Nephron progenitor cell (in vitro differentiated cells): ENCODE measurements at regions not wholly inside any gene's neighbourhood (a gene's known extent, or its start where the extent isn't known, plus 50 kb on each side); places are given as distances from the start of the nearest gene placed in this dataset.

Source experiments
- DNase-seq: peaks from one replicate; pipeline ENCODE4 v3.0.0; 2021
- H3K27ac Mint-ChIP-seq: 2 replicates; pipeline ENCODE4 v1.8.0; 2021; ENCODE audit warnings: mild to moderate bottlenecking, moderate library complexity, mixed read lengths
- H3K27me3 Mint-ChIP-seq: 2 replicates; pipeline ENCODE4 v1.8.0; 2021; ENCODE audit warnings: mild to moderate bottlenecking, low read depth, mixed read lengths; ENCODE audit not compliant: poor library complexity
- H3K36me3 Mint-ChIP-seq: 2 replicates; pipeline ENCODE4 v1.8.0; 2021; ENCODE audit warnings: low read depth, mixed read lengths
- H3K4me1 Mint-ChIP-seq: 2 replicates; pipeline ENCODE4 v1.8.0; 2021; ENCODE audit warnings: mixed read lengths
- H3K4me3 Mint-ChIP-seq: 2 replicates; pipeline ENCODE4 v1.8.0; 2021; ENCODE audit warnings: mild to moderate bottlenecking, moderate library complexity, mixed read lengths
- H3K9me3 Mint-ChIP-seq: 2 replicates; pipeline ENCODE4 v1.8.0; 2021; ENCODE audit warnings: mild to moderate bottlenecking, moderate library complexity, mixed read lengths
- CTCF ChIP-seq: fragments of 200-600 bp; sonication (generic); IDR thresholded peaks from 2 replicates; pipeline ENCODE4 v1.5.0; 2021; ENCODE audit warnings: antibody characterized with exemption

GRCh38 chr18:51762373-51762772 is 564.9 kb upstream of the MEX3C start:
- Mint-ChIP-seq H3K27ac (no peak overlapping the region), H3K36me3 (no peaks in the 10 kb centered on the region), H3K27me3 (no peaks in the 10 kb centered on the region), H3K9me3 (no peaks in the 10 kb centered on the region), H3K4me1 (peaks cover 15% of the 10 kb centered on the region), H3K4me3 (no peak overlapping the region)
- DNase-seq, result no peak
- TF ChIP-seq CTCF, result no peak

GRCh38 chr18:51765606-51766360 is 568.3 kb upstream of the MEX3C start:
- no peak overlapping the region for H3K27ac Mint-ChIP-seq
- H3K4me1 Mint-ChIP-seq, result peaks cover 4% of the 10 kb centered on the region
- H3K4me3 Mint-ChIP-seq, result no peak overlapping the region
- no peaks in the 10 kb centered on the region for H3K9me3 Mint-ChIP-seq
- no peaks in the 10 kb centered on the region for H3K36me3 Mint-ChIP-seq
- H3K27me3 Mint-ChIP-seq, result no peaks in the 10 kb centered on the region
- TF ChIP-seq CTCF, result no peak
- no peak for DNase-seq

- no peaks in the 10 kb centered on the region for H3K27me3 Mint-ChIP-seq
- H3K4me1 Mint-ChIP-seq, result peaks cover 4% of the 10 kb centered on the region
- H3K36me3 Mint-ChIP-seq, result no peaks in the 10 kb centered on the region
- H3K9me3 Mint-ChIP-seq, result no peaks in the 10 kb centered on the region
- H3K4me3 Mint-ChIP-seq, result no peak overlapping the region
- TF ChIP-seq CTCF, result no peak
- H3K27ac Mint-ChIP-seq, result peak overlapping the region; percentile 4
- DNase-seq, result no peak
These were observed 569.8 kb upstream of the MEX3C start for GRCh38 chr18:51767293-51767692.

- no peak for DNase-seq
- no peaks in the 10 kb centered on the region for H3K36me3 Mint-ChIP-seq
- H3K27ac Mint-ChIP-seq, result peak overlapping the region; percentile 58
- no peaks in the 10 kb centered on the region for H3K4me1 Mint-ChIP-seq
- H3K9me3 Mint-ChIP-seq, result peaks cover 4% of the 10 kb centered on the region
- peaks cover 4% of the 10 kb centered on the region for H3K27me3 Mint-ChIP-seq
- H3K4me3 Mint-ChIP-seq, result no peak overlapping the region
- TF ChIP-seq CTCF, result no peak
These were observed 561.9 kb upstream of the DCC start for GRCh38 chr18:51778115-51778514.

GRCh38 chr18:51789871-51790270 is 550.1 kb upstream of the DCC start:
- peak; percentile 11 for DNase-seq
- Mint-ChIP-seq H3K27ac (no peak overlapping the region), H3K4me1 (peaks cover 30% of the 10 kb centered on the region), H3K9me3 (peaks cover 3% of the 10 kb centered on the region), H3K4me3 (no peak overlapping the region), H3K36me3 (no peaks in the 10 kb centered on the region), H3K27me3 (no peaks in the 10 kb centered on the region)
- no peak for TF ChIP-seq CTCF

- peaks cover 15% of the 10 kb centered on the region for H3K9me3 Mint-ChIP-seq
These were observed 538.5 kb upstream of the DCC start for GRCh38 chr18:51801514-51801913.

More at GRCh38 chr18:51801514-51801913, 538.5 kb upstream of the DCC start:
- Mint-ChIP-seq H3K4me1 (no peaks in the 10 kb centered on the region), H3K36me3 (no peaks in the 10 kb centered on the region), H3K27ac (no peak overlapping the region), H3K27me3 (no peaks in the 10 kb centered on the region), H3K4me3 (no peak overlapping the region)
- no peak for TF ChIP-seq CTCF
- no peak for DNase-seq
